IMR-90 (cell line): ENCODE measurements at regions not wholly inside any gene's neighbourhood (a gene's known extent, or its start where the extent isn't known, plus 50 kb on each side); places are given as distances from the start of the nearest gene placed in this dataset.

Experiments used
- ATAC-seq: fragments of 200-7000 bp; cut with Tn5 transposase; 2 replicates; pipeline ENCODE4 v1.9.1; 2020; ENCODE audit warnings: low read depth, mild to moderate bottlenecking, moderate library complexity
- BruUV-seq: library from RNA; stranded (reverse); fragments of 400-500 nt; replicated peaks from 2 replicates; lab custom pipeline; 2021; lab: Mats Ljungman, UMichigan
- CTCF ChIA-PET: fragments of 300-600 bp; formaldehyde crosslinking; extraction: SDS; loops from one replicate; lab custom pipeline; 2021; ENCODE audit warnings: antibody characterized with exemption; lab: Yijun Ruan, JAX
- POLR2A ChIA-PET: fragments of 300-600 bp; sonication (Branson Sonifier 250); formaldehyde crosslinking; loops from one replicate; lab custom pipeline; 2022; ENCODE audit warnings: antibody characterized with exemption; ENCODE audit not compliant: unreplicated experiment; lab: Charles Lee
- DNase-seq: peaks from one replicate; pipeline ENCODE4 v3.0.0; 2013
- H2AFZ ChIP-seq: replicated peaks from 2 replicates; pipeline ENCODE3; 2013; ENCODE audit warnings: low read length, mild to moderate bottlenecking; ENCODE audit not compliant: poor library complexity
- H2AK5ac ChIP-seq: 2 replicates; pipeline ENCODE4 v1.6.1; 2013; ENCODE audit warnings: low read depth, low read length, inconsistent platforms
- H2AK9ac ChIP-seq: replicated peaks from 2 replicates; pipeline ENCODE3; 2013; ENCODE audit warnings: mild to moderate bottlenecking, low read depth, low read length, moderate library complexity; ENCODE audit not compliant: poor library complexity
- H2BK120ac ChIP-seq: 2 replicates; pipeline ENCODE4 v1.6.1; 2013; ENCODE audit warnings: low read depth, low read length, inconsistent platforms
- H2BK15ac ChIP-seq: 3 replicates; pipeline ENCODE4 v1.6.1; 2013; ENCODE audit warnings: low read depth, low read length, inconsistent platforms
- H2BK20ac ChIP-seq: 2 replicates; pipeline ENCODE4 v1.6.1; 2013; ENCODE audit warnings: low read depth, mild to moderate bottlenecking, inconsistent platforms, low read length, moderate library complexity
- H2BK5ac ChIP-seq: 2 replicates; pipeline ENCODE4 v1.6.1; 2013; ENCODE audit warnings: mild to moderate bottlenecking, low read depth, low read length, inconsistent platforms; ENCODE audit not compliant: poor library complexity, severe bottlenecking
- H3K14ac ChIP-seq: replicated peaks from 2 replicates; pipeline ENCODE4 v1.6.1; 2013; ENCODE audit warnings: low read depth, low read length, inconsistent platforms
- H3K18ac ChIP-seq: 2 replicates; pipeline ENCODE4 v1.6.1; 2013; ENCODE audit warnings: low read depth, low read length, control low read depth
- H3K23ac ChIP-seq: 2 replicates; pipeline ENCODE4 v1.6.1; 2013; ENCODE audit warnings: low read depth, low read length, inconsistent platforms
- H3K27ac ChIP-seq: 2 replicates; pipeline ENCODE4 v1.5.1; 2013; ENCODE audit warnings: mild to moderate bottlenecking, control low read depth, low read length; ENCODE audit not compliant: insufficient read depth
- H3K27me3 ChIP-seq: 2 replicates; pipeline ENCODE4 v1.6.1; 2013; ENCODE audit warnings: low read length; ENCODE audit not compliant: control insufficient read depth, insufficient read depth
- H3K36me3 ChIP-seq: 2 replicates; pipeline ENCODE4 v1.6.1; 2013; ENCODE audit warnings: low read length, mixed read lengths; ENCODE audit not compliant: control insufficient read depth, insufficient read depth
- H3K4ac ChIP-seq: 2 replicates; pipeline ENCODE4 v1.6.1; 2013; ENCODE audit warnings: low read depth, low read length, inconsistent platforms
- H3K4me1 ChIP-seq: 2 replicates; pipeline ENCODE4 v1.6.1; 2013; ENCODE audit warnings: low read length, mixed read lengths; ENCODE audit not compliant: control insufficient read depth, insufficient read depth
- H3K4me2 ChIP-seq: 2 replicates; pipeline ENCODE4 v1.6.1; 2013; ENCODE audit warnings: low read depth, mild to moderate bottlenecking, control low read depth, low read length, moderate library complexity
- H3K4me3 ChIP-seq: 2 replicates; pipeline ENCODE4 v1.5.1; 2013; ENCODE audit warnings: low read depth, mild to moderate bottlenecking, control low read depth, low read length, moderate library complexity; ENCODE audit not compliant: insufficient read depth
- H3K56ac ChIP-seq: 2 replicates; pipeline ENCODE4 v1.6.1; 2013; ENCODE audit warnings: low read length, inconsistent platforms; ENCODE audit not compliant: insufficient read depth; ENCODE audit errors: extremely low read depth
- H3K79me1 ChIP-seq, 2 experiments: 2 replicates each; pipeline ENCODE4 v1.6.1; 2013; ENCODE audit warnings: low read length in 2 of 2, inconsistent platforms in 1 of 2, low read depth in 1 of 2
- H3K9ac ChIP-seq: 2 replicates; pipeline ENCODE4 v1.6.1; 2013; ENCODE audit warnings: low read depth, low read length, control low read depth
- H3K9me1 ChIP-seq: 2 replicates; pipeline ENCODE4 v1.6.1; 2013; ENCODE audit warnings: low read length, inconsistent platforms; ENCODE audit not compliant: insufficient read depth
- H3K9me3 ChIP-seq: 2 replicates; pipeline ENCODE4 v1.6.1; 2013; ENCODE audit warnings: low read length; ENCODE audit not compliant: control insufficient read depth, insufficient read depth
- H4K20me1 ChIP-seq: 2 replicates; pipeline ENCODE4 v1.6.1; 2013; ENCODE audit warnings: low read length, inconsistent platforms; ENCODE audit not compliant: insufficient read depth
- H4K5ac ChIP-seq: 2 replicates; pipeline ENCODE4 v1.6.1; 2013; ENCODE audit warnings: mild to moderate bottlenecking, low read depth, low read length, control low read depth
- H4K8ac ChIP-seq, 2 experiments: 2 replicates each; pipeline ENCODE4 v1.6.1; 2013; ENCODE audit warnings: low read depth in 2 of 2, low read length in 2 of 2, control low read depth in 1 of 2, inconsistent platforms in 1 of 2
- H4K91ac ChIP-seq: 2 replicates; pipeline ENCODE4 v1.6.1; 2013; ENCODE audit warnings: low read depth, low read length, inconsistent platforms; ENCODE audit not compliant: insufficient read depth
- BHLHE40 ChIP-seq: fragments of 150-350 bp; IDR thresholded peaks from 2 replicates; pipeline ENCODE4 v1.6.1; 2016; ENCODE audit warnings: mild to moderate bottlenecking, low read depth, low read length
- CEBPB ChIP-seq: IDR thresholded peaks from 2 replicates; pipeline ENCODE4 v1.6.1; 2012; ENCODE audit warnings: low read depth, low read length, improper control_type of control experiment
- CHD1 ChIP-seq: IDR thresholded peaks from 2 replicates; pipeline ENCODE4 v1.6.1; 2012; ENCODE audit warnings: low read depth, low read length, improper control_type of control experiment
- CTCF ChIP-seq: conservative IDR thresholded peaks from 2 replicates; pipeline ENCODE4 v1.5.1; 2012; ENCODE audit warnings: mild to moderate bottlenecking, low read depth, low read length, improper control_type of control experiment
- ELK1 ChIP-seq: fragments of 150-350 bp; IDR thresholded peaks from 2 replicates; pipeline ENCODE4 v1.6.1; 2016; ENCODE audit warnings: low read depth, mild to moderate bottlenecking, low read length, moderate library complexity, borderline replicate concordance
- FOS ChIP-seq: fragments of 150-350 bp; IDR thresholded peaks from 2 replicates; pipeline ENCODE4 v1.6.1; 2016; ENCODE audit warnings: low read depth, low read length
- MAFK ChIP-seq: IDR thresholded peaks from 2 replicates; pipeline ENCODE4 v1.6.1; 2012; ENCODE audit warnings: low read depth, low read length, improper control_type of control experiment
- MAZ ChIP-seq: IDR thresholded peaks from 2 replicates; pipeline ENCODE4 v1.6.1; 2012; ENCODE audit warnings: low read depth, mild to moderate bottlenecking, low read length, improper control_type of control experiment, moderate library complexity, borderline replicate concordance
- MXI1 ChIP-seq: IDR thresholded peaks from 2 replicates; pipeline ENCODE4 v1.6.1; 2012; ENCODE audit warnings: low read depth, mild to moderate bottlenecking, low read length, moderate library complexity, borderline replicate concordance
- NFE2L2 ChIP-seq: fragments of 150-350 bp; IDR thresholded peaks from 2 replicates; pipeline ENCODE4 v1.6.1; 2016; ENCODE audit warnings: low read depth, mild to moderate bottlenecking, low read length
- POLR2A ChIP-seq: IDR thresholded peaks from 2 replicates; pipeline ENCODE4 v1.6.1; 2012; ENCODE audit warnings: mild to moderate bottlenecking, low read depth, low read length
- RAD21 ChIP-seq: IDR thresholded peaks from 2 replicates; pipeline ENCODE4 v1.6.1; 2012; ENCODE audit warnings: low read length, improper control_type of control experiment
- RCOR1 ChIP-seq: IDR thresholded peaks from 2 replicates; pipeline ENCODE4 v1.6.1; 2012; ENCODE audit warnings: mild to moderate bottlenecking, low read length, improper control_type of control experiment; ENCODE audit not compliant: insufficient replicate concordance
- RFX5 ChIP-seq: IDR thresholded peaks from 2 replicates; pipeline ENCODE4 v1.8.0; 2012; ENCODE audit warnings: low read depth, mild to moderate bottlenecking, low read length, moderate library complexity
- SMC3 ChIP-seq: fragments of 150-350 bp; IDR thresholded peaks from 2 replicates; pipeline ENCODE4 v1.6.1; 2016; ENCODE audit warnings: low read depth, mild to moderate bottlenecking, antibody characterized with exemption, low read length, moderate library complexity
- USF2 ChIP-seq: fragments of 150-350 bp; IDR thresholded peaks from 2 replicates; pipeline ENCODE4 v1.6.1; 2017; ENCODE audit warnings: mild to moderate bottlenecking, antibody characterized with exemption, low read length, low read depth
- WGBS, 2 experiments: methylation state at CpG; one replicate each; pipeline versions ENCODE4 v1.1.5 to v1.1.7; 2013; ENCODE audit warnings: missing lambda C conversion rate in 2 of 2; ENCODE audit not compliant: insufficient read length in 1 of 2; ENCODE audit errors: extremely low coverage in 2 of 2; 5-methylcytosine and 5-hydroxymethylcytosine counted together
- dilution Hi-C: fragments of 300-500 bp; cut with HindIII; formaldehyde crosslinking; loops from one replicate; pipeline ENCODE4 v1.14.3; 2018; ENCODE audit warnings: low sequenced_read_pairs; ENCODE audit not compliant: unreplicated experiment
- in situ Hi-C: fragments of 300-500 bp; cut with MboI; formaldehyde crosslinking; loops from 3 replicates; pipeline ENCODE4 v1.14.3; 2019; ENCODE audit warnings: low sequenced_read_pairs, inconsistent platforms, mixed read lengths
- intact Hi-C: fragments of 100-400 bp; cut with micrococcal nuclease; formaldehyde crosslinking; loops from 2 replicates; pipeline ENCODE4 v1.10.0; 2022

- no peaks in the 10 kb centered on the region for H4K20me1 ChIP-seq
- no peak overlapping the region for H3K4me2 ChIP-seq
- BruUV-seq = no TSS peak
- H4K8ac ChIP-seq = no peak overlapping the region
- H2BK20ac ChIP-seq = no peak overlapping the region
- no peaks in the 10 kb centered on the region; the same call in 1 of the 2 replicates for H3K27me3 ChIP-seq
- ATAC-seq (no peak), DNase-seq (no peak)
- H2AK5ac ChIP-seq = no peak overlapping the region
- H3K4me1 ChIP-seq = no peaks in the 10 kb centered on the region
- no peak overlapping the region for H3K14ac ChIP-seq
- no peak overlapping the region for H2AK9ac ChIP-seq
- intact Hi-C loops = no loop called here
- WGBS, 2 experiments = no CpG with 5 or more reads among the region's 6 CpGs
- in situ Hi-C loops = no loop called here
- no peak overlapping the region for H4K91ac ChIP-seq
- no peak overlapping the region for H2BK15ac ChIP-seq
- no peaks in the 10 kb centered on the region for H3K9me1 ChIP-seq
- H3K9me3 ChIP-seq = no peaks in the 10 kb centered on the region
- H3K79me1 ChIP-seq = no peaks in the 10 kb centered on the region
- no peak overlapping the region for H3K23ac ChIP-seq
- dilution Hi-C loops = no loop called here
- H2BK5ac ChIP-seq = no peak overlapping the region
- no peak overlapping the region for H3K18ac ChIP-seq
- H3K56ac ChIP-seq = no peak overlapping the region
- H4K5ac ChIP-seq = no peak overlapping the region
- H3K9ac ChIP-seq = no peak overlapping the region
- H2AFZ ChIP-seq = no peak overlapping the region
- no peak overlapping the region for H3K27ac ChIP-seq
- H2BK120ac ChIP-seq = no peak overlapping the region
- ChIA-PET POLR2A (no interaction called here), CTCF (no interaction called here)
- H3K36me3 ChIP-seq = no peaks in the 10 kb centered on the region
- no peak overlapping the region for H3K4ac ChIP-seq
- H3K4me3 ChIP-seq = no peak overlapping the region
- TF ChIP-seq RCOR1 = no peak
- no peak for TF ChIP-seq MAFK
- no peak for TF ChIP-seq MXI1
- TF ChIP-seq RFX5 = no peak
- no peak for TF ChIP-seq POLR2A
- no peak for TF ChIP-seq CTCF
- no peak for TF ChIP-seq BHLHE40
- TF ChIP-seq NFE2L2 = no peak
- no peak for TF ChIP-seq ELK1
- TF ChIP-seq CEBPB = no peak
- TF ChIP-seq RAD21 = no peak
- TF ChIP-seq USF2 = no peak
- no peak for TF ChIP-seq SMC3
- no peak for TF ChIP-seq FOS
- TF ChIP-seq CHD1 = no peak
- no peak for TF ChIP-seq MAZ
Measured at GRCh38 chr6:71134929-71135642, 153.5 kb upstream of the OGFRL1 start.
